ENCODE measurements at regions not wholly inside any gene's neighbourhood (a gene's known extent, or its start where the extent isn't known, plus 50 kb on each side); places are given as distances from the start of the nearest gene placed in this dataset.

GRCh38 chr1:4336507-4336906 is 317.9 kb upstream of the AJAP1 start:
- no peak for DNase-seq

GRCh38 chr1:4341421-4341820 is 313.0 kb upstream of the AJAP1 start:
- DNase-seq: no peak

GRCh38 chr1:4344065-4344732 is 310.2 kb upstream of the AJAP1 start:
- no peak for DNase-seq

- DNase-seq: no peak
These were observed 309.3 kb upstream of the AJAP1 start for GRCh38 chr1:4345094-4345493.

- DNase-seq: no peak
These were observed 308.3 kb upstream of the AJAP1 start for GRCh38 chr1:4346131-4346530.

GRCh38 chr1:4351453-4351852 is 303.0 kb upstream of the AJAP1 start:
- no peak for DNase-seq

- DNase-seq: no peak
These were observed 301.1 kb upstream of the AJAP1 start for GRCh38 chr1:4353090-4353856.

- DNase-seq: no peak
These were observed 298.6 kb upstream of the AJAP1 start for GRCh38 chr1:4355839-4356238.

- DNase-seq: no peak
These were observed 291.9 kb upstream of the AJAP1 start for GRCh38 chr1:4362314-4363044.

GRCh38 chr1:4366091-4366490 is 288.3 kb upstream of the AJAP1 start:
- no peak for DNase-seq

- no peak for DNase-seq
These were observed 287.1 kb upstream of the AJAP1 start for GRCh38 chr1:4367230-4367777.

GRCh38 chr1:4369335-4369734 is 285.1 kb upstream of the AJAP1 start:
- DNase-seq: no peak

GRCh38 chr1:4371849-4372248 is 282.6 kb upstream of the AJAP1 start:
- DNase-seq: no peak

GRCh38 chr1:4375812-4376211 is 278.6 kb upstream of the AJAP1 start:
- DNase-seq: no peak

GRCh38 chr1:4379451-4380175 is 274.8 kb upstream of the AJAP1 start:
- peak in 1 of 2 experiments; percentile 8 for DNase-seq

GRCh38 chr1:4380564-4381168 is 273.7 kb upstream of the AJAP1 start:
- no peak for DNase-seq

GRCh38 chr1:4393191-4393590 is 261.2 kb upstream of the AJAP1 start:
- DNase-seq: no peak

GRCh38 chr1:4394366-4394765 is 260.0 kb upstream of the AJAP1 start:
- no peak for DNase-seq

GRCh38 chr1:4395158-4395557 is 259.3 kb upstream of the AJAP1 start:
- no peak for DNase-seq

GRCh38 chr1:4395676-4396075 is 258.7 kb upstream of the AJAP1 start:
- no peak for DNase-seq

GRCh38 chr1:4396551-4396950 is 257.9 kb upstream of the AJAP1 start:
- no peak for DNase-seq

- DNase-seq: no peak
These were observed 257.2 kb upstream of the AJAP1 start for GRCh38 chr1:4397196-4397595.

- DNase-seq: no peak
These were observed 252.4 kb upstream of the AJAP1 start for GRCh38 chr1:4402032-4402431.

Measured in activated CD4-positive, alpha-beta T cell treated with anti-CD3 and anti-CD28 coated beads, Interleukin-2, amount 50 U/mL, for 48 hours (primary cell).